GM12874 (cell line): ENCODE measurements at regions not wholly inside any gene's neighbourhood (a gene's known extent, or its start where the extent isn't known, plus 50 kb on each side); places are given as distances from the start of the nearest gene placed in this dataset.

Experiments used
- CTCF ChIP-seq: IDR thresholded peaks from 2 replicates; pipeline ENCODE4 v1.5.1; 2011; ENCODE audit warnings: low read depth, mild to moderate bottlenecking, control low read depth, low read length, moderate library complexity; ENCODE audit not compliant: insufficient read depth

GRCh38 chr3:198096015-198096414, 136.0 kb downstream of the LMLN start:
- TF ChIP-seq CTCF = no peak

GRCh38 chr3:198097048-198097447, 137.0 kb downstream of the LMLN start:
- TF ChIP-seq CTCF = no peak

GRCh38 chr3:198106265-198106664, 146.2 kb downstream of the LMLN start:
- no peak for TF ChIP-seq CTCF

- no peak for TF ChIP-seq CTCF
Observed at GRCh38 chr3:198107840-198108734, 148.1 kb downstream of the LMLN start.

- TF ChIP-seq CTCF = no peak
Observed at GRCh38 chr3:198109883-198110282, 149.9 kb downstream of the LMLN start.

- no peak for TF ChIP-seq CTCF
Observed at GRCh38 chr3:198112031-198112430, 152.0 kb downstream of the LMLN start.

GRCh38 chr3:198113206-198114053, 153.4 kb downstream of the LMLN start:
- TF ChIP-seq CTCF = no peak
